Astrocyte of the cerebellum (primary cell): ENCODE measurements at regions not wholly inside any gene's neighbourhood (a gene's known extent, or its start where the extent isn't known, plus 50 kb on each side); places are given as distances from the start of the nearest gene placed in this dataset.

Source experiments
- DNase-seq: peaks from one replicate; pipeline ENCODE4 v3.0.0-alpha.2; 2011; ENCODE audit warnings: low read depth
- H3K4me3 ChIP-seq: 2 replicates; pipeline ENCODE4 v1.5.1; 2011; ENCODE audit warnings: mild to moderate bottlenecking, low read depth, low read length, moderate library complexity
- in situ Hi-C: cut with HindIII; loops from 2 replicates; pipeline ENCODE4 v1.10.0; 2017; ENCODE audit warnings: low sequenced_read_pairs
- TF ChIP-seq, protein P1 (sequence below): IDR thresholded peaks from 2 replicates; pipeline ENCODE4 v1.5.1; 2012; ENCODE audit warnings: low read length, low read depth, moderate library complexity, mild to moderate bottlenecking; ENCODE audit errors: missing control alignments

DNA sequence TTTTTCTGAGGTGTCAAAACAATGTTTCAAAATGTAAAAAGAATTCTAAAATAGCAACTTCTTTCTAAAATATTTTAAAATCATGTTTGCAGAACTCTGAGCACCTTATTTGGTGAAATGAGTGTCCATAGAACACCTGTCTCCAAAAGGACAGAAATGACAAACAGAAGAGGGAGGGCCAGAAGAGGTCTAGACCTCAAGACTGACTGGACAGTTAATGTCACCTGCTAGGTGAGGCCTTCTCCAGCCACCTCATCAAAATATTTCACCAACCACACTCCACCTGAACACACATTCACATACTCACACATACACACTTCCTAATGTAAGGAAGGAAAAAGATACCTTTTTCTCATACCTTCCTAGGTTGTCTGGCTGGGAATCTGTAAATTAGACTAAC lies 147.8 kb upstream of the PLEKHA5 start:
- DNase-seq, result no peak
- in situ Hi-C loops, result no loop called here
- TF ChIP-seq, protein P1, sequence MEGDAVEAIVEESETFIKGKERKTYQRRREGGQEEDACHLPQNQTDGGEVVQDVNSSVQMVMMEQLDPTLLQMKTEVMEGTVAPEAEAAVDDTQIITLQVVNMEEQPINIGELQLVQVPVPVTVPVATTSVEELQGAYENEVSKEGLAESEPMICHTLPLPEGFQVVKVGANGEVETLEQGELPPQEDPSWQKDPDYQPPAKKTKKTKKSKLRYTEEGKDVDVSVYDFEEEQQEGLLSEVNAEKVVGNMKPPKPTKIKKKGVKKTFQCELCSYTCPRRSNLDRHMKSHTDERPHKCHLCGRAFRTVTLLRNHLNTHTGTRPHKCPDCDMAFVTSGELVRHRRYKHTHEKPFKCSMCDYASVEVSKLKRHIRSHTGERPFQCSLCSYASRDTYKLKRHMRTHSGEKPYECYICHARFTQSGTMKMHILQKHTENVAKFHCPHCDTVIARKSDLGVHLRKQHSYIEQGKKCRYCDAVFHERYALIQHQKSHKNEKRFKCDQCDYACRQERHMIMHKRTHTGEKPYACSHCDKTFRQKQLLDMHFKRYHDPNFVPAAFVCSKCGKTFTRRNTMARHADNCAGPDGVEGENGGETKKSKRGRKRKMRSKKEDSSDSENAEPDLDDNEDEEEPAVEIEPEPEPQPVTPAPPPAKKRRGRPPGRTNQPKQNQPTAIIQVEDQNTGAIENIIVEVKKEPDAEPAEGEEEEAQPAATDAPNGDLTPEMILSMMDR, result no peak
- H3K4me3 ChIP-seq, result no peak overlapping the region

GRCh38 chr12:18982226-18982949 lies 147.1 kb upstream of the PLEKHA5 start:
- no peak for DNase-seq
- in situ Hi-C loops, result no loop called here
- H3K4me3 ChIP-seq, result no peak overlapping the region
- TF ChIP-seq, protein P1, result no peak

DNA sequence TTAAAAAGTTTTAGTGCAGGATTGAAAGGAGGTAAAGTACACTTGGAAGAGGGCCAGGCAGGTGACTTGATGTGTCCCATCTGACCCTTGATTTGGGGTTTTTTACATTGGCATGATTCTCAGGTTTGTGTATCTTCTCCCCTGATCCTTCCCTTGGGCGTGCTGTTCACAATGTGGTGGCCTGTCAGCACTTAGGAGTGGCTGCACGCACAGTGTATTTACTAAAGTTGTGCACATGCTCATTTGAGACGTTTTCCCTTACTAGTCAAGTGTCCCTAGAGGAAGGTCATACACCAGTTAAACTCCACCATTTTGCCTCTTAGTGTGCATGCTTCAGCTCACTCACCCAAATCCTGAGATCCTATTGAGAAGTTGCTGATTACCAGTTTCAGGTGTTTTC lies 145.7 kb upstream of the PLEKHA5 start:
- in situ Hi-C loops, result no loop called here
- no peak for DNase-seq
- H3K4me3 ChIP-seq, result no peak overlapping the region
- TF ChIP-seq, protein P1, result no peak

GRCh38 chr12:18990856-18991255 lies 138.7 kb upstream of the PLEKHA5 start:
- TF ChIP-seq, protein P1, result no peak
- in situ Hi-C loops, result no loop called here
- DNase-seq, result no peak
- H3K4me3 ChIP-seq, result no peak overlapping the region

GRCh38 chr12:18992336-18992735 lies 137.2 kb upstream of the PLEKHA5 start:
- in situ Hi-C loops, result no loop called here
- TF ChIP-seq, protein P1, result no peak
- DNase-seq, result no peak
- no peak overlapping the region for H3K4me3 ChIP-seq

DNA sequence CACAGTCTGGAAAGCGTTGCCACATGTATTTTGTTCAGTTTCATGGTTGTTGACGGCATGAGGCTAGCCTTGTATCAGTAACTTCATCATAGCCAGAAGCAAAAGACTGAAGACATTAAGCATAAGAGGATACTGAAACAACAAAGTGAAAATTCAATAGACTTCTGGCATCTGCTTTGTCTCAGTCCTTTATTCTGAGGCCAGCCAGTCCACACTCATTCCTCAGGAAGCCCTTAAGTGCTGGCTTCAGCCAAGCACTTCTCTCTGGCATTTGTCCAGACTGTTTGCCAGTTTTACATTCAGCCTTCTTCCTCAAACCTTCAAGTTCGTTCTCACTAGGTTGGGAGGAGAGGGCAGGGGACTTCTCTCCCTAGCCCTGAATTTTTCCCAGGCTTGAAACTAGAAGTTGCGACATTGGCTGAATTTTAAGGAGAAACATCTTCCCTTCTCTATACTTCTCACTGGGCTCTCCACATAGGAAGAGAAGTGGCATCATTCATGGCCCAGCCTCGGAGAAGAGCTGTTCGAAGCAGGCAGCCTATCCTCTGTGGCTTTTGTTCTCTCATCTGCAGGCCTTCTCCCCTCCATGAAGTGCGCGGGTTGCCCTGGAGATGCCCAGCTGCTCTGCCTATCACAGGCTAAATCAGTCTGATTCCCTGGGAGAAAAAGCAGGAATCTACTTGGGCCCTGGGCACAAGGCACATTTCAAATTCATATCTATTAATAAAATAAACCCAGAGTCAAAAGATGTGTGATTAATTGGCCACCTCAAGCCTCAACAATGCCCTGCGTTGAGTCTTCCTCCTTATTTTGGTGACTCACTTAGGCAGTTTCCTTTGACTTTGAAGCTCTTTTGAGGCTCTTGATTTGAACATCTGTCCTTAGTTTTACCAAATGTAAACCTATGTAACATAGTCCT lies 130.9 kb upstream of the PLEKHA5 start:
- H3K4me3 ChIP-seq, result no peak overlapping the region
- in situ Hi-C loops, result no loop called here
- DNase-seq, result peak; percentile 38
- TF ChIP-seq, protein P1, result no peak
